NB4 (cell line): ENCODE measurements at regions not wholly inside any gene's neighbourhood (a gene's known extent, or its start where the extent isn't known, plus 50 kb on each side); places are given as distances from the start of the nearest gene placed in this dataset.
"Not testable (repeated sequence)": the region's sequence is repeated elsewhere in the genome, so short reads cannot be mapped to it uniquely, and the experiment has no call there.

Source experiments
- DNase-seq: peaks from one replicate; pipeline ENCODE4 v3.0.0; 2010; ENCODE audit warnings: low read depth
- H3K4me3 ChIP-seq: one replicate; pipeline ENCODE4 v1.5.1; 2011; ENCODE audit warnings: mild to moderate bottlenecking, low read depth, low read length, moderate library complexity
- CTCF ChIP-seq: IDR thresholded peaks from one replicate; pipeline ENCODE4 v1.5.1; 2012; ENCODE audit warnings: low read depth, low read length
- MYC ChIP-seq: IDR thresholded peaks from 2 replicates; pipeline ENCODE4 v1.6.1; 2011; ENCODE audit warnings: low read depth, low read length
- POLR2A ChIP-seq: IDR thresholded peaks from 2 replicates; pipeline ENCODE4 v1.6.1; 2011; ENCODE audit warnings: mild to moderate bottlenecking; ENCODE audit not compliant: insufficient read length; ENCODE audit errors: extremely low read depth
- TF ChIP-seq, protein P1 (sequence below): IDR thresholded peaks from 2 replicates; pipeline ENCODE4 v1.6.1; 2011; ENCODE audit warnings: low read depth, low read length

DNA sequence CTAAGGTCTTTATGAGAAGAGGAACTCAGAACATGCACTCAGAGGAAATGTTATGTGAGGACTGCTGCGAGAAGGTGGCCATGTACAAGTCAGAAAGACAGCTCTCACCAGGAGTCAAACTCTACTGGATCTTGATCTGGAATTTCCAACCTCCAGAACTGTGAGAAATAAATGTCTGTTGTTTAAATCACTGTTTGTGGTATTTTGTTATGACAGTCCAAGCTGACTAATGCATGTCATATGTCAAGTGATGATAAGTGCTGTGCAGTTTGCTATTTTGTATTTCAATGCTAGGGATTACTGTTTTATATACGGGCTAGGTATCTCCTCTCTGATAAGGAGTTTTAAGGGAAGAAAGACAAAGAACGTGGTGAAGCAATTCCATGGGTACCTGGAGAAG is 162.3 kb downstream of the CPEB2 start:
- DNase-seq: no peak
- no peak for TF ChIP-seq CTCF
- no peak for TF ChIP-seq MYC
- no peak for TF ChIP-seq POLR2A
- TF ChIP-seq, protein P1, sequence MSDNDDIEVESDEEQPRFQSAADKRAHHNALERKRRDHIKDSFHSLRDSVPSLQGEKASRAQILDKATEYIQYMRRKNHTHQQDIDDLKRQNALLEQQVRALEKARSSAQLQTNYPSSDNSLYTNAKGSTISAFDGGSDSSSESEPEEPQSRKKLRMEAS: no peak
- H3K4me3 ChIP-seq: no peak overlapping the region

DNA sequence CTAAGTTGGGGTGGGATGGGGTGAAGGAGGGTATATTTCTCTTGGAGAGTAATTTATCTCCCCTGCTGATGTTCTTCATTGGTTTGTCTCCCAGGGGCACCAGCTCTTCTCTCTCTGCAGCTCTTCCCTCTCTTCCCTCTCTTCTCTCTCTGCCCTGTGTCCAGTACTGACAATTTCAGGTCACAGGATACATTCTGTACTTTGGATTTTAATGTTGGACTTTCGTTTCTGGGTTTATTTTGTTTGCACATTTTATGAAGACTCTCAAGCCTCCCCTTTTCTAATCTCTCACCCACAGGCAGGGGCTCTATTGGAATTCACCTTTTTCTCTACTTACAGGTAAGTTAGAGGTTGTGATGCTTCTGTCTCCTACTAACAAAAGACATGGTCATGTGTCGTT is 165.5 kb downstream of the CPEB2 start:
- TF ChIP-seq MYC: no peak
- no peak for TF ChIP-seq CTCF
- TF ChIP-seq, protein P1: no peak
- TF ChIP-seq POLR2A: no peak
- H3K4me3 ChIP-seq: no peak overlapping the region
- no peak for DNase-seq

DNA sequence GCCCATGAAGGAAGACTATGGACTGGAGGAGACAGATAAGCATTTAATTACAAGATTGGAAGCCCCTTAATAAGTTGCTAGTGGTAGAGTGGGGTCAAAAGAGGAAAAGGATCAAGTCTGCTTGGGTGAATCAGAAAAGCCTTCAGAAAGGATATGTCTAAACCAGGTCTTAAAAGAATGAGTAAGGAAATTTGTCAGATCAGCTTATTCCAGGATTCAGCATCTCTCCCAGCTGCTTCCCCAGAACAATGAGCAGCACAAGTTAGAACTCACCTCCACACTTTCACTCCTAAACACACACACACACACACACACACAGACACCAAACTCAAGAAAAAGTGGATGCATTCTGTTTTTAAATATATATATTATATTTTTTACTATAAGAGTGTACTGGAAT is 166.5 kb downstream of the CPEB2 start:
- no peak for DNase-seq
- TF ChIP-seq MYC (no peak), POLR2A (no peak), CTCF (no peak)
- TF ChIP-seq, protein P1: no peak
- no peak overlapping the region for H3K4me3 ChIP-seq

- H3K4me3 ChIP-seq: no peak overlapping the region
- TF ChIP-seq POLR2A (no peak), MYC (no peak), CTCF (no peak)
- TF ChIP-seq, protein P1: no peak
- no peak for DNase-seq
Measured at GRCh38 chr4:15171725-15172124, 169.4 kb downstream of the CPEB2 start.

DNA sequence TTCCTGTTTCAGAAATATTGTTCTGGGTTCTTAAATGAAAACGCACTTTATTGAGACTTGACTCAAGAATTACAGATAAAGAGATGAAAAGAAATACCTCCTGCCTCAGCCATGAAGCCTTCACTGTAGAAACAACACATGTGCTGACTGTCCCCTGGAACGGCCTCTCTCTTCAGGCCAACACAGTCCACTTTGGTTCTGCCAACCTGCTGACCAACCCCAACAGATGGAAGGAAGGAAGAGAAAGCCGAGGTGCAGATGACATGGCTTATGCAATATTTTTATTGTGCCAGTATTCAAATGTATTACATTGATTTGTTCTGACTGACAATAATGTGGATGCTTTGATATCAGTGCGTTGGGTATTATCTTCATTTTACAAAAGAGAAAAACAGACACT is 171.0 kb downstream of the CPEB2 start:
- DNase-seq: no peak
- H3K4me3 ChIP-seq: no peak overlapping the region
- TF ChIP-seq POLR2A (no peak), CTCF (no peak), MYC (no peak)
- TF ChIP-seq, protein P1: no peak

GRCh38 chr4:15174168-15174567 is 171.9 kb downstream of the CPEB2 start:
- DNase-seq, H3K4me3 ChIP-seq: not testable (repeated sequence)

GRCh38 chr4:15179842-15180241 is 177.6 kb downstream of the CPEB2 start:
- not testable (repeated sequence) for H3K4me3 ChIP-seq, DNase-seq
